NCI-H2081 (cell line): ENCODE measurements at regions not wholly inside any gene's neighbourhood (a gene's known extent, or its start where the extent isn't known, plus 50 kb on each side); places are given as distances from the start of the nearest gene placed in this dataset.
A peak's percentile ranks its signal among the peaks of the same experiment; 100 is the strongest.
"Not testable (repeated sequence)": the region's sequence is repeated elsewhere in the genome, so short reads cannot be mapped to it uniquely, and the experiment has no call there.

Source experiments
- DNase-seq, 2 experiments: peaks; one replicate each; lab custom pipeline; 2025; lab: John Stamatoyannopoulos, UW

DNA sequence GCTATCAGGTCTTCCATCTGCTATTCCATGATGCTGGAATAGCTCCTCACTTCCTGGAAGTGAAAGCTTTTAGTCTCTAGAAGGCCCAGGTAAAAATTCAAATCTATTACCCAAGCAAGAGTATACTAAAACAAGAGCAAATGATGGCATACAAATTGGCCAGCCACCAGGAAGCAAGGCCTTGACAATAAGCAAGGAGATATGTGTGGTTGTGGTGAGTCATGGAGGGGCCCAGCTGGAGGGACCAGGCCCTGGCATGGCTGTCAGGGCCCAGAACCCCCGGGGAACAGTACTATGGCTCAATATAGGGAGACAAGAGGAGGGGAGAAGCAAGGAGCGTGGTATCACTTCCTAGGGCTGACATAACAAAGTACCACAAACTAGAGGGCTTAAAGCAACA, 358.7 kb downstream of the RRAGC start:
- DNase-seq = no peak

DNA sequence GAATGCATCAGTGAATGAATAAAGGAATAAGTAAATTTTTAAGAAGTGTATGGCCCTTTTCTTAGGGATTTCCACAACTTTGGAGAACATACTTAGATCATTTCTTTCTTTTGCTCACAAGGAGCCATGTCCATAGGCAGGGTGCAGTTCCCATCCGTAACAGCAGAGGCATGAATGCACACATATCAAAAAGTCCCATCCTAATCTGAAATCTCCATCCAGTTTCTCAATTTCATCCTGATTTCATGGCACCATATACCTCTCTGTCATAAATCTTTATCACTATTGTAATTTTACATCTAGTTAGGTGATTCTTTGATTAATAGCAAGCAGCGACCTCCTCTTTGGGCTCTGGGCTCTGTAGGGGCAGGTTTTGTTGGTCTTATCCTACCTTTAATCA, 359.2 kb downstream of the RRAGC start:
- no peak for DNase-seq

DNA sequence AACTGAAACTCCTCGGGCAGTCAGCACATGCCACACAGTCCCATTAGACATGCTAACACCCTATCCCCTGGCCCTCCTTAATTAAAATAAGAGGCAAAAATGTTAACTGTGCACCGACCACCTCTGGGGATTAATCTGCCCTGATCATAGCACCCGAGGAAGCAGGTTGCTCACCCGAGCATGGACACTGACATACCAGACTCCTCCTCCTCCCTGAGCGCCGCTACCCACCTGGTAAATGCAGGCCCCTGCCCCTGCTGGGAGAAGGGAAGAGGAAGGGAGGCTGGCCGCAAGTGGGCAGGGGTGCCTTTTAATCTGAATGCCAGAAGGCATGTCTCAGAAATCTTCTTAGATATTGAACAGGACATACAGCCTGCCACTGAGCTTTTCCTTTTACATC, 360.9 kb downstream of the RRAGC start:
- DNase-seq = no peak

DNA sequence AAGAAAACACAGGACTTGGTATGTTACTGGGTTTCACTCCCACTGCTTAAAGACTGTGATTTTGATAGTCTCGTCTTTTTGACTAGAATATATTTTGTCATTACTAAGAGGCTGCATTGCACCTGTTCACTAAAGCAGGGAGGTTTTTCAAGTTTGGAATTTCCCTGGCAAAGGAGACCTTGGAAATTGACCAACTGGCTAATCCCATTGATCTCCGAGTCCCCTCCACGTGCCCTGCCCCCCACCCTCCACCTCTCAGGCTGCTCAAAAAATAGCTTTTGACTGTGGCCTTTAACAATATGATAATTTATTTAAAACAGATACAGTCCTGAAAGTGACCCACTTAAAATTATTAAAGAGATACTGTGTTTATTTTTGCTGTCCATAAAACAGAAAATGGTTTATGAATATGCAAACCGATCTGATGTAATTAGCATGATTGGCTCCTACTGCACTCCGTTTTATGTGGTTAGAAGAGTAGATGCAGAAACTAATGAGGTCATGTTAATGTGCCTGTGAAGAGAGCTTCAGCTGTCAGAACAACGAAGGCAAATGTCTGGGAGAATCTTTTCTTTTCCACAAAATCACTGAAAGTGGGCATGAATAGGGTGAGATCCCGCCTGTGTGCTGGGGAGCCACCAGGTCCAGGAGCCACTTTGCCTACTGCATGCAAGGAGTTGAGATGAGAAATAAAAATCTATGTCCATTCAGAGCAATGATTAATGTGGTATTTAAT, 361.5 kb downstream of the RRAGC start:
- DNase-seq = no peak

DNA sequence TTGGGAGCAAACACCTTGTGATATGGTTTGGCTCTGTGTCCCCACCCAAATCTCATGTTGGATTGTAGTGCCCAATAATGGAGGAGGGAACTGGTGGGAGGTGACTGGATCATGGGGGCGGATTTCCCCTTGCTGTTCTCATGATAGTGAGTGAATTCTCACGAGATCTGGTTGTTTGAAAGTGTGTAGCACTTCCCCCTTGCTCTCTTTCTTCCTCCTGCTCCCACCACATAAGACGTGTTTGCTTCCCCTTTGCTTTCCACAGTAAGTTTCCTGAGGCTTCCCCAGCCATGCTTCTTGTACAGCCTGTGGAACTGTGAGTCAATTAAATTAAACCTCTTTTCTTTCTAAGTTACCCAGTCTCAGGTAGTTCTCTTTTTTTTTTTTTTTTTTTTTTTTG, 366.3 kb downstream of the RRAGC start:
- DNase-seq = not testable (repeated sequence)

DNA sequence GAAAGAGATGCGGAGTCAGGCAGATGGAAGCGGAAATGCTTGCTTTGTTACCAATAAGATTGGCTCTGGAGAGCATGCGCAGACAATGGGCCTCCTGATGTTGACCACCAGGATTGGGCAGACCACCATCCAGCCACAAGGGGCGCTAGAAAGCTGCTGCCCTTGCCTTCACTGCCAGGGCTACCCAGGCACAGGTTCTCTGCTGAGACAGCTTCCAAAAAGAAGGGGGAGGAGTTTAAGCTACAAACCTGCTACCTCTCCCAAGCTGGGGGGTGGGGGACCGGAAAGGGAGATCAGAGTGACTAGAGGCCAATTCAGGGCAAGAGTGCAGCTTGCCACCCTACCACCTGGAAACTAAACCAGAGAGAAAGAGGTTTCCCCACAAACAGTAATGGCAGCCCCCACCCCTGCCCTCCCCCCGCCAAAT, 369.7 kb downstream of the RRAGC start:
- peak; percentile 24 to 41 for DNase-seq

DNA sequence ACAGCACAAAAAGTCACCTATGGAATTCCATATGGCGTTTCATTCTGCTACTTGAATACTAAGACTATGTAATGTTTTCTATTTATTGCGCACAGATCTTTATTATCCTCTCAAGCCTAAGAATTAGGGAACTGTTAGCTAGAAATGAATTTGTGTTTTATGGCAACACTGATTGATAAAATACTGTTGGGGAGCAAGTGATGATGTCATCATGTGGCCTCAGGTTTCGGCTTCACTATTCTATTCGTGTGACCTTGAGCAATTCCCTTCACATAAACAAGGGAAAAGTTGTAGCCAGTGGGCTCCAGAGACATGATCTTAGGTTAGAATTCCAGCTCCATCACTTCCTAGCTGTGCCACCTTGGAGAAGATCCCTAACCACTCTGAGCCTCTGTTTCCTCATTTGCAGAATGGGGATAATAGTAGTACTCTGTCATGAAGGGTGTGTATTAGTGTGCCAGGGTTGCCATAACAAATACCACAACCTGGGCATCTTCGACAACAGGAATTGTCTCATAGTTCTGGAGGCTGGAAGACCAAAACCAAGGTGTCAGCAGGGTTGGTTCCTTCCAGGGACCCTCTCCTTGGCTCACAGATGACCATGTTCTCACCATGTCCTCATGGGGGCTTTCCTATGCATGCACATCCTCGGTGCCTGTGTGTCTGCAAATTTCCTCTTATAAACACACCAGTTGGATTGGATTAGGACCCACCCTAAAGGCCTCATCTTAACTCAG, 371.2 kb downstream of the RRAGC start:
- no peak for DNase-seq

DNA sequence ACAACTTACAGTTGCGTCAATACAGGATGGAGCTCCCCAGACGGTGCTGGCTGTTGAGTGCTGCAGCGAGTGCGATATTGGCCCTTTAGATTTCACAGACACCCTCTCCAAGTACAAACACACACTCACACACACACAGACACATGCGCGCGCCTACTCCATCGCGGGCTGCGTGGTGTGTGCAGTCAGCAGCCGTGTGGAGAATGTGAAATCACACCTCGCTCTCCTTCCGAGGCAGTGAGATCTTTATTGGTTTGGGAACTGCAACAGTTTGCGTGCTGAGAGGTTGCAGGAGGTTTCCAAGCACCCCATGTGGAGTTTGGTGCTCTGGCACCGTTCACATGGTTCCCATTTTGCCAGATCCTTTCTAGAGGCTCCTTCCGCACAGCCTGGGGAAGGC, 372.2 kb downstream of the RRAGC start:
- no peak for DNase-seq

DNA sequence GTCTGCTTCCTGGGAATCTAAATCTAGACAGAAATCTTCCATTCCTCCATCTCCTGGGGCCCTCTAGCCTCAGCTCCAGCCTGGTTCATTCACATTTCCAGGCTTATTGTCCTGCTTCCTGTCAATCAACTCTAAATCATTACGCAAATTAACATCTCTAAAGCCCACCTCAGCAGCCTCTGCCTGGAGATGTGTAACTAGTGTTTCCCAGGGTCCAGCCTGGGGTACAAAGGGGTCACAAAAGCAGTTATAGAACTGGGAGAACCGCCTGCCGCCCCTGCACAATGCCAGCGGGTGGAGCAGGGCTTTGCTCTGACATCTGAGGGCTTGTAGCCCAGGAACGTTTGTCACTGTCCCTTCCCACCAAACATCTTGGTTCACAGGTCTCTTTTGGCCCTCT, 373.5 kb downstream of the RRAGC start:
- no peak for DNase-seq

DNA sequence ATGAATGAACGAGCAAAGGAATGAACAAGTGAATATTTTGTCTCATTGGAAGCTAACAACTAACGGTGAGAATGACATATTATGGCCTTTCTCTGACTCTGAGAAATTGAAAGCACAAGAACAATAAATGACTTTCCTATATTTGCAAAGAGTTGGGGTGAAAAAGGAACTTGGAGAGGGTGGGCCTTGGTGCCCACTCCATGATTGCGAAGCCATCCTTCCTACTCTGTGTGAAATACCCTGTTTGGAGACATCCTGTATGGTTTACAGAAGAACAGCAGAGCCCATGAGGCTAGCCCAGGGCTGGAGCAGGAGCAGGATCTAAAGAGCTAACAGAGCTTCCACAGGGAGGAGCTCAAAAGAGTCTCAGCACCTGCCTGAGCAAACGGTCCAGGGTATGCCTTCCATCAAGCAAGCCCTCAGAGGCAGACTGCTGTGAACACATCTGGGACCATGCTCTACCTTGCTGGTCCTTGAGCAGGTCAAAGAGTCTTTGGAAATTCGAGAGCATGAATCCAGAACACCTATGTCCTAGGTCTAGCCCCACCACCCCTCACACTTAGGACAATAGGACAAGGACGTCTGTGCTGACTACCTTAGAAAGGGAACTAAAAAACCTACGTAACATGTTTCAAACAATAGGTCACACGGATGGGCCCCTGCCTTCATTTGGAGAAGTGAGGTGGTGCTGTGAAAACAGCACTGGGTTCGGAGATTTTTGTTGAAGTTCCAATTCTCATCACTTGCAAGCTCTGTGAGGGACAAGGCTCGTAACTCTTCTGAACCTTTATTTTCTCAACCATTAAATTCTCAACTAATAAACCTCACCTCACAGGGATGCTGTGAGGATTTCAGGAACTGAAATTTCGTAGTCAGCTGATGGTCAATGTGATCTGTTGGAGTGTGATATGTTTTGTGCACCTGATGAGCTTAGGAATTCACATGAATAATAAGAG, 377.4 kb downstream of the RRAGC start:
- no peak for DNase-seq

DNA sequence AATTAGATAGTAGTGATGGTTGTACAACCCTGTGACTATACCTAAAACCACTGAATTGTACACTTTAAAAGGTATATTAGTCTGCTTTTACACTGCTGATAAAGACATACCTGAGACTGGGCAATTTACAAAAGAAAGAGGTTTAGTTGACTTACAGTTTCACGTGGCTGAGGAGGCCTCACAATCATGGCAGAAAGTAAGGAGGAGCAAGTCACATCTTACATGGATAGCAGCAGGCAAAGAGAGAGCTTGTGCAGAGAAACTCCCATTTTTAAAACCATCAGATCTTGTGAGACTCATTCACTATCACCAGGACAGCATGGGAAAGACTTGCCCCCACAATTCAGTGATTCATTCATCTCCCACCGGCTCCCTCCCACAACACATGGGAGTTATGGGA, 379.9 kb downstream of the RRAGC start:
- DNase-seq = not testable (repeated sequence)

DNA sequence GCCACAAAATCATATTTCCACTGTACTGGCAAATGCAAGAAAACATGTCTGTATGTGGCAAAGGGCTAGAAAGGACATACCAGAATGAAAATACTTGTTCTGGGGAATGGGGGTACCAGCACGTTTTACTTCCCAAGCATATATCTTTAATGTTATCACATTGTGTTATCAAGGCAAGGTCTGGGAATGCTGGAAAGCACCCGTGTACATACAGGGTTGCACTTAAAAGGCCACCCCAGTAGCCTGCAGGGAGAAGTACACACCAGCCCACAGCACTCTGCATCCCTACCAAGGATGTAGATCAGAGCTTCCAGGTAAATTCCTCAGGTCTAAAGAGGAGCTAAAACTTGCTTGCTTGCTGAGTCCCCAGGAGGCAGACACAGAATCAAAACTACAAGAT, 381.8 kb downstream of the RRAGC start:
- no peak for DNase-seq

DNA sequence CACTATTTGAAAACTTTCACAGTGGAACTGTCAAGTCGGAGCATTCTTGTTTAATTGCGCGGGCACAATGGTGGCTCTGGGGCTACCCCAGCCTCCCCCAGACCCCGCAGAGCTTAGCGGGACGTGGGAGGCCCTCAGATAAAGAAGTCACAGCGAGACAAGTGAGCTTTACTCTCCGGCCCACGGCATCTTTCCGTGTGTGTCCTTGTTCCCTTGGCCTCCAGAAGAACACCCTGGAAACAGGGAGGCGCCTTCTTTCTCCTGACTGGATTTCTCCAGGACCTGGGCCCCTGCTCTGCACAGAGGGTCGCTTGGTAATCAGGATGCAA, 382.8 kb downstream of the RRAGC start:
- no peak for DNase-seq

DNA sequence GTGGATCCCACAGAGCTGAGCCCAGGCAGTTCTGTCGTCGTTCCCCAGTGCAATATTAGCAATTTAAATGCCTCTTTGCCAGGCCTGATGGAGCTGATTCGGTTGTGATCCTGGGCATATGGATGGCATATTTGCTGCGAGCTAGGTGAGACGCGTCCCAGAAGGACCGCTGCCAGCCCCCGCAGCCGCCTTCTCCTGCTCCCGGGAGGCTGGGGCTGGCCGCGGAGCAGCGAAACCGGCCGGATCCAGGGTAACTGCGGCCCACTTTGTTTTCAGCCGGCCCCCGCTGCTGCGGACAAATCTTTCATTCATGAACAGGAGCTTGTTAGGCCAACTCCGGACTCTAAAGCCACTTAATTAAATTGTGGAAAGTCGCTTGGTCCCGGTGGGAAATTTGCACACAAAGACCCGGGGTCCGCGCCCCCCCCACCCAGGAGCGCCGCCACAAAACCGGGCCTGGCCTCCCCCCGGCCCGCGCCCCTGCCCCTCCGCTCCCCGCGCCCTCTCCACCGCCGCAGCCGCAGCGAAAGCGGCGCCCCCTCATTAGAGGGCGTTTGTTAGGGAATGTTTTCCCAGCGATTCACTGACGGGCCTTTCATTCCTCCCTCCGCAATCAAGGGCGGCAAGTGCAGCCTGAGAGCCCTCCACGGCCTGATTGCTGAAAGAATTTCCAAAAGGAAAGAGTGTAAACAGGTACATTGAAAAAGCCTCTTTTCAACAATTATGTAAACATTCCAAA, 383.3 kb downstream of the RRAGC start:
- DNase-seq = no peak

DNA sequence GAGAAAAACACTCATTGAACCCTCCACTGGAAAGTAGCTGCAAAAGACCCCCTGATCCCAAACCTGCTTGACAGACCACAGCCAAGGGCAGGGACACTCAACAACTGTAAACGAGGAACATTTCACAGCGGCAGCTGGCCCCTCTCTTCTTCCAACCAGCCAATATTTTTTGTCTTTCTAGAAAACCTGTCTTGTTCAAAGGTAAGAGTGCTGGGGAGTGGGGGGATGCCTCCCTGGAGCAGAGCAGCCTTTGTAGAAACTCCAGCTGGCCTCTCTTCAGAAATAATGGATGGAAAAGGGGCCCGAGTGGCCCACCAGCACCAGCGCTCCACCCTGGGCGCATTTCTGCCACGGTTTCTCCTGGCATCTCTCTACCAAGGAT, 384.0 kb downstream of the RRAGC start:
- no peak for DNase-seq

DNA sequence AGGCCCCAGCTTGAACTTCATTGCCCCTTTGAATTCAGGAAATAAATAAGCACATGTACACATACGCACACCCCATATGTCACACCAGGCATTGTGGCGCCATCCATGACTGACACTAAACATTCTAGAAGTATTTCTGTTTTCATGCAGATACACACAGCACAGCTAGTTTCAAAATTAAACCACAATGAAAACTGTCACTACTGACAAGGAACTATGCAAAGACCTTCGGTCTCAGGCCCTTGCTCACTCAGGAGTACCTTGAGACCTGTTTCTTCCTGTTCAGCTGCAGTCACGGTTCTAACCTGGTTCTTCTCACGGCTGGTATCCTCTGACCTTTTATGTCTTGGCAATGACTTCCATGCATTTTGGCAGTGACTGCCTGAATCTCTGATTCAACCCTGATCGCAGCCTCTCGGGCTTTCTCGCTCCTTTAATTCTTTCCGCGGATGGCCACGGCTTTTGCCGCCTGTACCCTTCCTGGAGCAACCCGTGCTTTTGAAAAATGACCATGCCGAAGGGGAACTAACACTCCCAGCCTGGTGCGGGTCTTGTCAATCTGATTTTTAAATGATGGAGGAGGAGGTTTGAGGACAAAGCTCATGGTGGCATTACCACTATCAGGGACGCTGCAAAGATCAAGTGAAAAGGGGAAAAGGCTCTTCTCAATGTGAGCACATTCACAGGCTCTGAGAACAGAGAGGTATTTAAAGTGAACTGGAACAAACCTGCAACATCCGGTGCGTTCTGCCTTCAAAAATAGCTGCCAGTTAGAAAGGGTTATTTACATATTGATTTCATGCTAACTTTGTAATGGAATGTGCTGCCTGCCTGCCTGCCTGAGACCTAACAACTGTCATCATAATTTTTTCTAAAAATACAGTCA, 384.6 kb downstream of the RRAGC start:
- no peak for DNase-seq

DNA sequence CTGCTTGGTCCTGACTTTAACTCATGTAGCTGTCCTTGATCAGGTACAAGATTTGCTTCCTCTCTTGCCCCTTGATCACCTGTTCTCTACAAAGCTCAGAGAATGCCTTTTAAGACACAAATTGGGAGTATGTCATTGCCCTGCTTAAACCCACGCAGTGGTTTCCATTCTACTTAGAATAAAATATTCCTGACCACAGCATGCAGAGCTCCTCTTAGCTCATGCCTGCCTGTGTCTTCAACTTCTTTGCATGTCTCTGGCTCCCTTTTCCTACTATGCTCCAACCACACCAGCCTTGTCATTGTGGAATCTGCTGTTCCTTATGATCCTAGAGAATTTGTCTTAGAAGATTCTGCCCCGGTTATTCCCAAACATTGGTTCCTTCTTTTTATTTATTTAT, 393.1 kb downstream of the RRAGC start:
- no peak for DNase-seq

DNA sequence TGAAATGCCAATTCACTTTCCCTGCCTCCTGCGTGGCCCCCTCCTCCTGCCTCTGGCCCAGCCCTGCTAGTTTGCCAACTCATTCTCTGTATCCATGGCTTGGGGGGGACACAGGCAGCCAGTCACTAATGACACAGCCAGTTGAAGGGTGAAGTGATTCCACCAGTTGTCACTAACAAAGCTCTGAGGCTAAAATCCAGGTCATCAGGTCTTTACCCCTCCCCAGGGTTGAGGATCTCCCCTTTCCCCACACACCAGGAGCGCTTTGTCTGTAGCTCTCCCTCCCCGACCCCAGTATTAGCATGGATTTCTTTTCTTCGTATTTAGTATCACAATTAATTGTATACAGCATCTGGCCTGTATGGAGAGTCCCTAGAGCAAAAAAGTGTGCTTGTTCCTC, 394.1 kb downstream of the RRAGC start:
- DNase-seq = no peak

DNA sequence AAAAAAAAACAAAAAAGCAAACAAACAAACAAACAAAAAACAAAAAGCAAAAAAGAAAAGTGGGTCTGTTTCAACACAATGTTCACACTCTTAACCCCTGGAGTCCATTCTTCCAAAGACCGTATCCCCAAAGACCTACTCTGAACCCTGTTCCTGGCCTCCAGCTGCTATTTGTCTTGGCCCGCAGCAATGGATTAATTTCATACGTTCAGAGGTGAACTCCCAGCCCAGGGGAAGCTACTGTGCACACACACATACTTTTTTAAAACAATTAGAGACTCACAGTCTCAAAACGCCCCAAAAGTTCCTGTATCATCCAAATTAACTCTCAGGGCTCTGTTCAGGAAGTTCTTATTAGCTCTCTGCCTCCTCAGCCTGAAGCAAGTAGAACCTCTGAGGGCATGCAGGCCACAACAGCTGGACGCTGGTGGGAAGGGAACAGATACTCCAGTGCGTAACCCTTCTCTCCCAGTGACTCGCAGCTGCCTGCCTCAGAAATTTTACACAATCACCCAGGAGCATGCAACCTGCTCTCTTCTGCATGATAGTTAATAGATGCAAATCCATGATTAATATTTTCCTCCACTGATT, 395.4 kb downstream of the RRAGC start:
- DNase-seq = no peak

DNA sequence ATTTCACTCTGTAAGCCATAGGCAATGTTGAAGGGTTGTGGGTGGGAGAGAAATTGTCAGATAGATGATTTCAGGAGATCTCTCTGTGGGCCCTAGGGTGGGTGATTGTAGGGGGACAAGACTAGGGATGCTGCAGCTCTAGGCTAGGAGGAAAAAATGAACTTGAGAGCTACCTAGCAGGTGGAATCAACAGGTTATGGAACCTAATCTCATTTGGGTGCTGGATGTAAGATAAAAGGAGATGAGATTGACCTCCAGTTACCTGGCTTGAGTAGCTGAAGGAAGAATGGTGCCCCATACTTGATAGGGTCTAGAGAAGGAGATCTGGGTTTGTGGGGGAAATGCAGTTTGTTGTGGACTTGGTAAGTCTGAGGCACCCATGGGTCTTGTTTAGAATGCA, 396.5 kb downstream of the RRAGC start:
- DNase-seq = no peak

DNA sequence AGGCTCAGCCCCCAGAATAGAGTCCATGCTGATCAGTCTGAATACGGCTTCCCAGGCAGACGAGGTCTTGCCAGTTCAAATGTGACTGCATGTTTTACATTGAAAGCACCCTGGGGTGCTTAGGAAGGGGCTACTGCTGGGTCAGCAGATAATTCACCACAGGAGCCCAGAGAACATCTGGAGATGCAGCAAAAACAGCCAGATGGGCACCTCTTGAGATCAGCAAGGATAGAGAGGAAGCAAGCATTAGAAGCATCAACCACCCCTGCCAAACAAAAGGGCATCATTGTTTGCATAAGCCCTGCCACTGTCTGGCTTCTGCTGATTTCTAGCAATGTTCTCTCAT, 403.1 kb downstream of the RRAGC start:
- DNase-seq = no peak
